Left lung (tissue), 4 donors: ENCODE measurements at regions not wholly inside any gene's neighbourhood (a gene's known extent, or its start where the extent isn't known, plus 50 kb on each side); places are given as distances from the start of the nearest gene placed in this dataset.

ENCODE experiments used
- ATAC-seq: fragments of 200-7000 bp; cut with Tn5 transposase; one replicate; pipeline ENCODE4 v1.9.1; 2020; ENCODE audit warnings: moderate library complexity
- DNase-seq, 4 donors: peaks; one replicate each; pipeline ENCODE4 v3.0.0-alpha.2; 2013 to 2020
- H3K27ac ChIP-seq, 2 donors: fragments of 200-600 bp; sonication (generic) in 1 of 2; one replicate each; pipeline versions ENCODE4 v1.5.0 to v1.8.0; 2020 to 2021
- H3K27me3 ChIP-seq, 2 donors: fragments of 200-600 bp; sonication (generic) in 1 of 2; one replicate each; pipeline versions ENCODE4 v1.5.0 to v1.8.0; 2020 to 2021
- H3K36me3 ChIP-seq, 2 donors: fragments of 200-600 bp; sonication (generic) in 1 of 2; one replicate each; pipeline versions ENCODE4 v1.5.0 to v1.8.0; 2020 to 2021
- H3K4me1 ChIP-seq, 2 donors: fragments of 200-600 bp; one replicate each; pipeline ENCODE4 v1.8.0; 2021
- H3K4me3 ChIP-seq, 2 donors: fragments of 200-600 bp; sonication (generic) in 1 of 2; one replicate each; pipeline versions ENCODE4 v1.5.0 to v1.8.0; 2020 to 2021; ENCODE audit warnings: mild to moderate bottlenecking in 1 of 2
- H3K9me3 ChIP-seq, 2 donors: fragments of 200-600 bp; sonication (generic) in 1 of 2; one replicate each; pipeline versions ENCODE4 v1.5.0 to v1.8.0; 2020 to 2021
- CTCF ChIP-seq, 2 donors: fragments of 200-600 bp; sonication (generic) in 1 of 2; IDR thresholded peaks; one replicate each; pipeline versions ENCODE4 v1.5.0 to v1.8.0; 2021; ENCODE audit warnings: antibody characterized with exemption in 2 of 2
- intact Hi-C, 2 donors: fragments of 100-400 bp; cut with DNase I; formaldehyde crosslinking; loops; one replicate each; pipeline versions ENCODE4 v1.11.2 to v1.14.2; 2022
- donor health status: DM: no; HTN: yes; CAD: no.
- donor health status: DM: no; HTN: no; CAD: no.

DNA sequence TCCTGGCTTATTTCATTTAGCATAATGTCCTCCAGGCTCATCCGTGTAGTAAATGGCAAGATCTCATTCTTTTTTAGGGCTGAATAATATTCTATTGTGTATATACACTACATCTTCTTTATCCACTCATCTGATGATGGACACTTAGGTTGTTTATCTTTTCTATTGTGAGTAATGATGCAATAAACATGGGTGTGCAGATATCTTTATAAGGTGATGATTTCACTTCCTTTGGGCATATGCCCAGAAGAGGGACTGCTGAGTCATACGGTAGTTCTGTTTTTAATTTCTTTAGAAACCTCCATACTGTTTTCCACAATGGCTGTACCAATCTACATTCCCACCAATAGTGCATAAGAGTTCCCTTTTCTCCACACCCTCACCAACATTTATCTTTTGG, 317.6 kb upstream of the CNKSR2 start:
- H3K9me3 ChIP-seq: peaks cover 0 to 8% of the 10 kb centered on the region in 2 donors
- DNase-seq (no peak), ATAC-seq (no peak)
- intact Hi-C loops: no loop called here
- H3K27ac ChIP-seq: no peak overlapping the region
- H3K36me3 ChIP-seq: no peaks in the 10 kb centered on the region
- H3K4me3 ChIP-seq: no peak overlapping the region
- no peak for TF ChIP-seq CTCF (IDR thresholded peaks at IDR 0.05)
- H3K27me3 ChIP-seq: no peaks in the 10 kb centered on the region
- no peaks in the 10 kb centered on the region for H3K4me1 ChIP-seq

DNA sequence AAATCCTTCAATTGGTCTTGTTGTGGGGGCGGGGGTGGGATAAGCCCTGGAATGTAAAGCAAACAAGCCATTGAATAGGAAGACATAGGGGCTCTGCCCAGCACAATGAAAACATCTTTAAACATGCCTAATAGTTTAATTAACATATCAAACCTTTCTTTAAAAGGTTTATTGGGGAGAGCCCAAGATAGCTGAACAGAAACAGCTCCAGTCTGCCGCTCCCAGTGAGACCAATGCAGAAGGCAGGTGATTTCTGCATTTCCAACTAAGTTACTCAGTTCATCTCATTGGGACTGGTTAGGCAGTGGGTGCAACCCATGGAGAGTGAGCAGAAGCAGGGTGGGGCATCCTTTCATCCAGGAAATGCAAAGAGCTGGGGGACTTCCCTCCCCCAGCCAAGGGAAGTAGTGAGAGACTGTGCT, 327.2 kb upstream of the CNKSR2 start:
- ATAC-seq: no peak
- no peak for TF ChIP-seq CTCF (IDR thresholded peaks at IDR 0.05)

DNA sequence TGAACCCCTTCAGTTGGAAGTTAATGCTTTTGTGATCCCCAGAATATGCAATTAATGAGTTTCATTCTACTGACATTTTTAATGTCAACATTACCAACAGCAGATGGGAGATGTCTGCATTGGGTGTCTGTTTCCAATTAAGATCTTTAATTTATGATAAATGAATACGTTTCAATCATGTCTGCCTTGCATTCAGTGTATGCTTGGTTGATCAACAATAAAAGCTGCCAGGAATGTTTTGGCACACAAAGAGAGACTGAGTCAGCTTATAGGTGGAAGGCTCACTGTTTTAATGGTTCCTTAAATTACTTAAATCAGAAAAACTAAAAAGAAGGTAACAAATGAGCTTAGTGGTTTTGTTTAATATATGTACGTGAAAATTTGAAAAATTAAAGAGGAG, 359.9 kb upstream of the CNKSR2 start:
- Histone ChIP-seq H3K27ac (no peak overlapping the region), H3K4me3 (no peak overlapping the region), H3K9me3 (no peaks in the 10 kb centered on the region), H3K4me1 (no peaks in the 10 kb centered on the region), H3K27me3 (no peaks in the 10 kb centered on the region), H3K36me3 (no peaks in the 10 kb centered on the region)
- DNase-seq (no peak), ATAC-seq (no peak)
- intact Hi-C loops: no loop called here
- no peak for TF ChIP-seq CTCF (IDR thresholded peaks at IDR 0.05)

More for the DNA sequence above, 327.2 kb upstream of the CNKSR2 start:
- Histone ChIP-seq H3K4me1 (no peaks in the 10 kb centered on the region), H3K4me3 (no peak overlapping the region), H3K27me3 (no peaks in the 10 kb centered on the region), H3K9me3 (no peaks in the 10 kb centered on the region), H3K36me3 (no peaks in the 10 kb centered on the region), H3K27ac (no peak overlapping the region)
- no peak for DNase-seq
- intact Hi-C loops: no loop called here

DNA sequence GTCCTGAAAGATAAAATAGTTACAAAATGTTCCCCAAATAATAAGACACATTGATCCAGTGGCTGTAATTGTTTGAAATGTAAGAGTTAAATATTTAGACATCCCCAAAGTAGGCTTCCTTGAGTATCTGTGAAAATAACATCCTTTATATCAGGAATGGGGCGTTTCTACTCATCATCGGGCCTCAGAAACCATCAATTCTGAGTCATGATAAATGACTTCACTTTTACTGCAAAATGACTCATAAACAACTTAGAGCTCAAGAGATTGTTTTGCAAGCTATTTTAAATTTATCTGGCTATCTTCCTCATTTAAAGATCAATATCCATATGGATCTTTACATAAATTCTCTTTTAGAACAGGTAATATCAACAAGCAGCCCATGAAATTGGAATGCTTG, 369.4 kb upstream of the CNKSR2 start:
- Histone ChIP-seq H3K4me3 (no peak overlapping the region), H3K27ac (no peak overlapping the region), H3K4me1 (no peaks in the 10 kb centered on the region), H3K9me3 (no peaks in the 10 kb centered on the region), H3K27me3 (no peaks in the 10 kb centered on the region), H3K36me3 (no peaks in the 10 kb centered on the region)
- DNase-seq: no peak
- TF ChIP-seq CTCF (IDR thresholded peaks at IDR 0.05): no peak
- intact Hi-C loops: no loop called here
- ATAC-seq: no peak

GRCh38 chrX:20995829-20996228, 378.4 kb upstream of the CNKSR2 start:
- Histone ChIP-seq H3K4me3 (no peak overlapping the region), H3K9me3 (no peaks in the 10 kb centered on the region), H3K27ac (no peak overlapping the region), H3K4me1 (no peaks in the 10 kb centered on the region), H3K36me3 (no peaks in the 10 kb centered on the region), H3K27me3 (no peaks in the 10 kb centered on the region)
- no peak for TF ChIP-seq CTCF (IDR thresholded peaks at IDR 0.05)
- intact Hi-C loops: no loop called here
- ATAC-seq (no peak), DNase-seq (no peak)
